HG03565 (cell line): ENCODE measurements at regions not wholly inside any gene's neighbourhood (a gene's known extent, or its start where the extent isn't known, plus 50 kb on each side); places are given as distances from the start of the nearest gene placed in this dataset.

Experiments
- ATAC-seq: cut with Tn5 transposase; IDR thresholded peaks from one replicate; pipeline ENCODE4 v1.9.1; 2021; ENCODE audit warnings: mild to moderate bottlenecking, moderate library complexity; ENCODE audit not compliant: unreplicated experiment

GRCh38 chr3:7897655-7898054 lies 604.0 kb upstream of the LMCD1 start:
- ATAC-seq: no peak

- ATAC-seq: no peak
These were observed 588.3 kb upstream of the LMCD1 start for GRCh38 chr3:7913283-7913682.

GRCh38 chr3:7915356-7915755 lies 586.3 kb upstream of the LMCD1 start:
- ATAC-seq: no peak

- ATAC-seq: no peak
These were observed 584.0 kb upstream of the LMCD1 start for GRCh38 chr3:7917443-7918151.

DNA sequence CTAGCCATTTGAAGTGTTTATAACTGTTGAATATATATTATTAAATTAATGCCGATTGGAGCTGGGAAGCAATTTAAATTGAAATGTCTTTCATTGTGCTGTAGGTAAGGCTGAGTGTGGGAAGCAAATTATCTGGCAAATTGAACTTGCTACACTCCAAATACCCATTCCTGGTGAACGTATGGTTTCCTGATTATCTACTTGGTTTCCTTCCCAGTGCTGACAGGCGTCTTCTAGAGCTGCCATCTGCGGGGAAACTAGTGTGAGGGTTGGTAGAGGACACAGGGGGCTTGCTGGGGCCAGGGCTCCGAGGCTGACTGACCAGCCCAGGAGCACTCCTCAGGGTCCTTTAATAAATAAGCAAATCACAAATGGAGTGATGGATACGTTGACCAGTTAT lies 581.4 kb upstream of the LMCD1 start:
- ATAC-seq: no peak

GRCh38 chr3:7924228-7924627 lies 577.4 kb upstream of the LMCD1 start:
- ATAC-seq: no peak

- no peak for ATAC-seq
These were observed 574.6 kb upstream of the LMCD1 start for GRCh38 chr3:7927015-7927414.

GRCh38 chr3:7927864-7928263 lies 573.8 kb upstream of the LMCD1 start:
- no peak for ATAC-seq

- no peak for ATAC-seq
These were observed 572.2 kb upstream of the LMCD1 start for GRCh38 chr3:7929319-7929889.

- no peak for ATAC-seq
These were observed 567.3 kb upstream of the LMCD1 start for GRCh38 chr3:7934362-7934761.

DNA sequence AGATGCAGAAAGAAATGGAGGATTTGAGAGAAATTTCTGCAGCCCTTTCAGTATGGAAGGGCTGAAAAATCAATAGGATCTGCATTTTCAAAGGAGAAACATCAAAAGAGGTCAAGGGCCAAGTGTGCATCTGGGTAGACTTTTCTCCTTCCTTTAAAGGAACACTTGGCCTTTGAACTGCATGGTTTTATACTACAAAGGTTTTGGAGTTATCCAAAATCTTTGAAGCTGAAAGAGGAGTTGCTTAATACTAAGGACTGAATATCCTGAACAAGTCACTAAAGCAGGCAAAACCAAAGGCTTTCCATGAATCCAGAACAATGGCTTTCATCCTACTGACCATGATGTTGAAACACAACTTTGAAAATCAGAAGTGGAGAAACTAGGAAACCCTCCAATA lies 553.7 kb upstream of the LMCD1 start:
- ATAC-seq: no peak

- no peak for ATAC-seq
These were observed 550.7 kb upstream of the LMCD1 start for GRCh38 chr3:7950890-7951289.

DNA sequence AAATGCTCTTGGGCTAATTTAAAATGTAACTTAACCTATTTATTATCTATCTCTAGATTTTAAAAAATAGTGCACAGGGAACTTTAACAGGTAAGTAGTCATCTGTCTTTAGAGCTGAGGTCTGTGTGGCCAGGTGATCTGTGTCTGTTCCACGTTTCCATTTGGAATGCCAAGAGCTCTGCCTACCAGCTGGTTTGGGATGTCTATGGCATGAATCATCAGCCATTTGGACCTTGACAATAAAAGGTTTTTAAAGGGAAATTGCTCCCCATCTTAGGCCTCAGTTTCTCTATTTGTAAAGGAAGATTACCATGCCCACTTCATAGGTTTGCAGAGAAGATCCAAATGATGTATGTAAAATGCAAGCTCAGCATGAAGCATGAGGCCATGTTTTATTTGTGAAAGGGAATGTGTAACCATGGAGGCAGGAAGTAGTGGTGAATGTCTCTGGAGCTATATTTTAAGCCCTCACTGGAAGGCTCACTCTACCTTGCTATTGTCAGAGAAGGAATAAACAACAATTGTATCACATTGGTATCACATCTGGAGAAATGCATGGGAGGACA lies 548.1 kb upstream of the LMCD1 start:
- no peak for ATAC-seq

DNA sequence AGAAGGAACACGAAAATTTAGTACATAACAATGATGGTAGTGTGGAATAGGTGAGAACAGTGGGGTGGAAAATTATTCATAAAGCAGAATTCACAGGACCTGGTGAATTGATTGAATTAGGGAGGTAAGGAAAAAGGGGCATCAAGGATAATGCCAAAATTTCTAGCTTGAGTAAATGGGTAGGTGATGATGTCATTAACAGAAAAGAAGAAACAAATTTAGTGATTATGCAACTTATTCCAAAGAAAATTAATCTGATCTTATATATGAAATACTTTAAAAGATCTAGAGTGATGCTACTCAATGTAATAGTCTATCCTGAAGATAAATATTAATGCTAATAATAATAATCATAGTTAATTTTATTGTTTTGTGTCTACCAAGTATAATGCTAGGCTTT lies 544.6 kb upstream of the LMCD1 start:
- ATAC-seq: no peak

- ATAC-seq: no peak
These were observed 542.5 kb upstream of the LMCD1 start for GRCh38 chr3:7959094-7959493.

DNA sequence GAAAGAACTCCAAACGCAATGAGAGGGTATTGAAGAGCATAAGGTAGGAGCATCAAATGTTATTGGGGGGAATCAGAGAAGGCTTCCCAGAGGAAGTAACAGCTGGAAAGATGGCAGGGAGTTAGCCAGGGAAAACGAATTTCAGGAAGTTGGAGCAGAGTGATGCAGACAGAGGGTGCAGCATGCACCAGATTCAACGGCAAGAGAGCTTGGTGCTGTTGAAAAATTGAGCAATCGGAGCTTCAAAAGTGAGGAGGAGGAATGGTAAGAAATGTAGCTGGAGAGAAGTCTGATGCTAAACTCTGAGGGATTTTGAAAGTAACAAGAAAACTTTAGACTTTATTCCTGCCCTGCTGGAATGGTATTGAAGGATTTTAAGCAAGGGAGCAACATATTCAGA lies 541.0 kb upstream of the LMCD1 start:
- no peak for ATAC-seq

DNA sequence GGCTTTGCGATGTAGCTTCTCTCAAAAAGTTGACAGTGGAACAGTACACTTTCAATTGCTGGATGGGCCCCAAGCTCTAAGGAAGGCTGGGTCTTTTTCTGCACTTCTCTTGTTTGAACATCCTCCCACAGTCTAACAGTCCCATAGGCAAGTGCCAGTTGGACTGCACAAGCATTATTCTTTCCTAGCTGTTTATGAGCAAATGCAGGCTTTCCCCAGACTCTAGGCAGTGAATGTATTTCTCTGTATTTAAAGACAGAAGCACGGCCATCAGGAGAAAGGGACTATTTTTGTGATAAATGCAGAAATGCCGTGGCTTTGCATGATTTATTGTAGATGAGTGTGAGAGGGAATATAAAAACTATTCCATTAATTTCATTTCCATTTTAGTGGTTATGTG lies 539.3 kb upstream of the LMCD1 start:
- ATAC-seq: no peak

DNA sequence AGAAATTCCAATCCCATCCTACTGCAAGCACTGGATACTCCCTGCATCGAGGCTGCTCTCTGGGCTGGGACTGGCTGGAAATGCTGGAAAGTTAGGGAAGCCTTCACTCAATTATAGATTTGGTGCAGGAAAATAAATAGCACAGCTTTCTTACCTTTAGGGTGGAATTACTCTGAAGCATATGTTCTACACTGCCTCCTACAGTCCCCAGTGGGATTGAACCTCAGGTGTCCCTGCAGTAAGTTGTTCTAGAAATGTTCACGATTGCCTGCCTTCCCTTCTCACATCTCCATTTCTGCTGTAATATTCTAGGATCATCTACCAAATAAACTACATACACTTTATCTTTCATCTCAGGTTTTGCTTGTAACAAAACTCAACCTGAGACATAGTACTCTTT lies 536.7 kb upstream of the LMCD1 start:
- no peak for ATAC-seq

DNA sequence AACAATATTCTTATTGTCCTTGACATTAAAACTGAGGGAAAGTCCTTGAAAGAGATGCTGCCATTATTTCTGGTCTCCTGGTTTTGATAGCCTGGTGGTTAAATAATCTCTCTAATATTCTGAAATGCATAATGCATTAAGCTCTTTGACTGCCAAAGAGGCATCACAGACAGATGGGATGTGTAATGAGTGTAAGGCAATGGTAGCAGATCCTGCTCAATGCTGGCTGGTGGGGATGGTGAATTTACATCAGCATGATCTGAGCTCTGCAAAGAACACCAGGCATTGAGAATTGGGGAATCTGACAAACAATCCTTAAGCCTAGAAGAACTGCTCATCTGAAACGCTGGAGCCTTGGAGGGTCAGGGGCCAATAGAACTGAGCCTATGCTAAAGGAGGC lies 528.6 kb upstream of the LMCD1 start:
- no peak for ATAC-seq

GRCh38 chr3:7977245-7978086 lies 524.2 kb upstream of the LMCD1 start:
- peak; percentile 67 for ATAC-seq

DNA sequence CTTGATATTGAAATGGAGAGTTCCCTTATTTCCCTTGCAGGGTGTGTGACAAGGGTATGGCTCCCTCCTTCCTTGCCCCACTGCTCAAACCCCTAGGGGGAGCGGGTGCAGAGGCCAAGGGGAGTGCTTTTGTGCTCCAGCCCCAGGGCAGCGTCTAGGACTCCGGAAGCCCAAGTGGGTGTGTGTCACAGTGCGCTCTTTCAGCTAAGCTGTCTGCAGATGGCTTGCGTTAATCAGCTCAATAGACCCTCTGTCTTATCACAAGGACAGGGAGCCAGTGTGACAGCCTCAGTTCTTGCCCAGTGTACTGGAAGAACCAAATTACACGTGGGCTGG lies 523.6 kb upstream of the LMCD1 start:
- peak; percentile 14 for ATAC-seq

DNA sequence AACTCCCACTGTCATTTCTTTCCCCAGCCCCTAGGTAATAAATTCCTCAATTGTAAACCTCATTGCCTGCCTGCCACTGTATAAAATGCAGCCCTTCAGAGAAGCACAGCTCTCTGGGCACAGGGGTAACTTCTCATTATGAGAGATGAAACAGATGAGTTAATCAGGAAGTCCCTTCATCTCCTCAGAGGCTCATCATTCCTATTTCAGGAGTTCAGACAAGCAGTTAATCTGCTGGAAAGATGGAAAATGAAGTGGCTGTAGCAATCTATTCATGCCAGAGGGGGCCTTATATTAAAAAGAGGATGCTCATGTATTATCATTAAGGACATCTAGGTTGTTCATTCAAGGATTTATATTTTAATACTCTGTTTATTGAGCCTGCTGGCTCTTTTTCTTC lies 519.5 kb upstream of the LMCD1 start:
- ATAC-seq: no peak
